ENCODE measurements at regions not wholly inside any gene's neighbourhood (a gene's known extent, or its start where the extent isn't known, plus 50 kb on each side); places are given as distances from the start of the nearest gene placed in this dataset.

GRCh38 chr12:127401536-127401935 lies 865.4 kb upstream of the TMEM132C start:
- no peak for ATAC-seq
- H3K4me3 Mint-ChIP-seq = no peak overlapping the region
- no peaks in the 10 kb centered on the region for H3K9me3 Mint-ChIP-seq

GRCh38 chr12:127411166-127411915 lies 855.6 kb upstream of the TMEM132C start:
- Mint-ChIP-seq H3K4me3 (no peak overlapping the region), H3K27ac (no peak overlapping the region), H3K9me3 (peaks cover 0 to 12% of the 10 kb centered on the region in 2 donors), H3K27me3 (no peaks in the 10 kb centered on the region), H3K4me1 (no peaks in the 10 kb centered on the region)
- DNase-seq (no peak), ATAC-seq (no peak)

More at GRCh38 chr12:127401536-127401935, 865.4 kb upstream of the TMEM132C start:
- H3K27ac Mint-ChIP-seq = no peak overlapping the region
- peaks cover 9% of the 10 kb centered on the region for H3K27me3 Mint-ChIP-seq
- no peak for DNase-seq
- H3K4me1 Mint-ChIP-seq = no peaks in the 10 kb centered on the region

GRCh38 chr12:127411981-127412380 lies 855.0 kb upstream of the TMEM132C start:
- H3K9me3 Mint-ChIP-seq = peaks cover 0 to 17% of the 10 kb centered on the region in 2 donors
- no peak overlapping the region for H3K4me3 Mint-ChIP-seq
- ATAC-seq (no peak), DNase-seq (no peak)
- H3K4me1 Mint-ChIP-seq = no peaks in the 10 kb centered on the region
- H3K27ac Mint-ChIP-seq = no peak overlapping the region
- no peaks in the 10 kb centered on the region for H3K27me3 Mint-ChIP-seq

GRCh38 chr12:127412866-127413265 lies 854.1 kb upstream of the TMEM132C start:
- Mint-ChIP-seq H3K4me1 (no peaks in the 10 kb centered on the region), H3K27ac (no peak overlapping the region), H3K27me3 (no peaks in the 10 kb centered on the region), H3K9me3 (peaks cover 4 to 26% of the 10 kb centered on the region in 2 donors), H3K4me3 (no peak overlapping the region)
- no peak for DNase-seq
- no peak for ATAC-seq

- Mint-ChIP-seq H3K9me3 (peaks cover 10 to 39% of the 10 kb centered on the region in 2 donors), H3K4me1 (no peaks in the 10 kb centered on the region), H3K27me3 (no peaks in the 10 kb centered on the region), H3K27ac (no peak overlapping the region), H3K4me3 (no peak overlapping the region)
- ATAC-seq (no peak), DNase-seq (no peak)
Measured at GRCh38 chr12:127414186-127414585, 852.8 kb upstream of the TMEM132C start.

GRCh38 chr12:127414636-127415035 lies 852.3 kb upstream of the TMEM132C start:
- ATAC-seq (no peak), DNase-seq (no peak)
- no peaks in the 10 kb centered on the region for H3K4me1 Mint-ChIP-seq
- no peak overlapping the region for H3K4me3 Mint-ChIP-seq
- peaks cover 10 to 39% of the 10 kb centered on the region in 2 donors for H3K9me3 Mint-ChIP-seq
- no peak overlapping the region for H3K27ac Mint-ChIP-seq
- H3K27me3 Mint-ChIP-seq = no peaks in the 10 kb centered on the region

- H3K27me3 Mint-ChIP-seq = peaks cover 6% of the 10 kb centered on the region
- DNase-seq = no peak
- H3K27ac Mint-ChIP-seq = no peak overlapping the region
- no peak for ATAC-seq
- peaks cover 10 to 45% of the 10 kb centered on the region in 2 donors for H3K9me3 Mint-ChIP-seq
- no peaks in the 10 kb centered on the region for H3K4me1 Mint-ChIP-seq
- no peak overlapping the region for H3K4me3 Mint-ChIP-seq
Measured at GRCh38 chr12:127416796-127417195, 850.2 kb upstream of the TMEM132C start.

- no peak overlapping the region for H3K4me3 Mint-ChIP-seq
- peaks cover 8% of the 10 kb centered on the region for H3K27me3 Mint-ChIP-seq
- no peak for ATAC-seq
- no peak for DNase-seq
- no peak overlapping the region for H3K27ac Mint-ChIP-seq
- H3K9me3 Mint-ChIP-seq = peaks cover 10 to 43% of the 10 kb centered on the region in 2 donors
- no peaks in the 10 kb centered on the region for H3K4me1 Mint-ChIP-seq
Measured at GRCh38 chr12:127419111-127419510, 847.9 kb upstream of the TMEM132C start.

GRCh38 chr12:127421614-127422013 lies 845.4 kb upstream of the TMEM132C start:
- Mint-ChIP-seq H3K27me3 (peaks cover 8% of the 10 kb centered on the region), H3K27ac (no peak overlapping the region), H3K4me1 (no peaks in the 10 kb centered on the region), H3K4me3 (no peak overlapping the region), H3K9me3 (peaks cover 14 to 33% of the 10 kb centered on the region in 2 donors)
- ATAC-seq (no peak), DNase-seq (no peak)

- no peak for ATAC-seq
- no peak for DNase-seq
- H3K4me1 Mint-ChIP-seq = no peaks in the 10 kb centered on the region
- peaks cover 10 to 19% of the 10 kb centered on the region in 2 donors for H3K9me3 Mint-ChIP-seq
- H3K27me3 Mint-ChIP-seq = peaks cover 8% of the 10 kb centered on the region
- H3K27ac Mint-ChIP-seq = no peak overlapping the region
- H3K4me3 Mint-ChIP-seq = no peak overlapping the region
Measured at GRCh38 chr12:127422935-127423566, 843.9 kb upstream of the TMEM132C start.

- no peaks in the 10 kb centered on the region for H3K4me1 Mint-ChIP-seq
- H3K27me3 Mint-ChIP-seq = peaks cover 8% of the 10 kb centered on the region
- H3K27ac Mint-ChIP-seq = no peak overlapping the region
- H3K9me3 Mint-ChIP-seq = peaks cover 4 to 8% of the 10 kb centered on the region in 2 donors
- no peak overlapping the region for H3K4me3 Mint-ChIP-seq
- ATAC-seq (no peak), DNase-seq (no peak)
Measured at GRCh38 chr12:127425474-127425873, 841.5 kb upstream of the TMEM132C start.

GRCh38 chr12:127428420-127428819 lies 838.5 kb upstream of the TMEM132C start:
- DNase-seq (no peak), ATAC-seq (no peak)
- no peak overlapping the region for H3K27ac Mint-ChIP-seq
- no peak overlapping the region for H3K4me3 Mint-ChIP-seq
- no peaks in the 10 kb centered on the region for H3K27me3 Mint-ChIP-seq
- peaks cover 0 to 7% of the 10 kb centered on the region in 2 donors for H3K9me3 Mint-ChIP-seq
- H3K4me1 Mint-ChIP-seq = no peaks in the 10 kb centered on the region

- H3K27ac Mint-ChIP-seq = no peak overlapping the region
- no peak for ATAC-seq
- H3K9me3 Mint-ChIP-seq = peaks cover 0 to 7% of the 10 kb centered on the region in 2 donors
- no peaks in the 10 kb centered on the region for H3K4me1 Mint-ChIP-seq
- H3K4me3 Mint-ChIP-seq = no peak overlapping the region
- no peak for DNase-seq
- H3K27me3 Mint-ChIP-seq = no peaks in the 10 kb centered on the region
Measured at GRCh38 chr12:127429551-127430285, 837.3 kb upstream of the TMEM132C start.

- H3K4me3 Mint-ChIP-seq = no peak overlapping the region
- H3K27ac Mint-ChIP-seq = no peak overlapping the region
- no peak for DNase-seq
- peaks cover 3 to 6% of the 10 kb centered on the region in 2 donors for H3K9me3 Mint-ChIP-seq
- H3K4me1 Mint-ChIP-seq = no peaks in the 10 kb centered on the region
- no peak for ATAC-seq
- no peaks in the 10 kb centered on the region for H3K27me3 Mint-ChIP-seq
Measured at GRCh38 chr12:127430401-127430800, 836.6 kb upstream of the TMEM132C start.

GRCh38 chr12:127431177-127431576 lies 835.8 kb upstream of the TMEM132C start:
- ATAC-seq (no peak), DNase-seq (no peak)
- Mint-ChIP-seq H3K4me3 (no peak overlapping the region), H3K9me3 (peaks cover 7 to 8% of the 10 kb centered on the region in 2 donors), H3K27me3 (no peaks in the 10 kb centered on the region), H3K4me1 (no peaks in the 10 kb centered on the region), H3K27ac (no peak overlapping the region)

GRCh38 chr12:127431594-127431993 lies 835.4 kb upstream of the TMEM132C start:
- Mint-ChIP-seq H3K4me1 (no peaks in the 10 kb centered on the region), H3K27me3 (no peaks in the 10 kb centered on the region), H3K9me3 (peaks cover 7 to 8% of the 10 kb centered on the region in 2 donors), H3K27ac (no peak overlapping the region), H3K4me3 (no peak overlapping the region)
- no peak for ATAC-seq
- DNase-seq = no peak
